Subcutaneous abdominal adipose tissue (tissue), 5 donors: ENCODE measurements at regions not wholly inside any gene's neighbourhood (a gene's known extent, or its start where the extent isn't known, plus 50 kb on each side); places are given as distances from the start of the nearest gene placed in this dataset.

Experiments
- H3K27ac ChIP-seq: one replicate; pipeline ENCODE4 v1.7.0; 2013; ENCODE audit warnings: low read depth, mild to moderate bottlenecking, inconsistent platforms, low read length, moderate library complexity
- H3K27me3 ChIP-seq, 5 donors: one replicate each; pipeline ENCODE4 v1.7.0; 2013; ENCODE audit warnings: low read length in 5 of 5, inconsistent platforms in 1 of 5; ENCODE audit not compliant: control insufficient read depth in 5 of 5, insufficient read depth in 4 of 5
- H3K36me3 ChIP-seq, 5 donors: one replicate each; pipeline ENCODE4 v1.7.0; 2013; ENCODE audit warnings: low read length in 5 of 5; ENCODE audit not compliant: control insufficient read depth in 5 of 5, insufficient read depth in 5 of 5
- H3K4me1 ChIP-seq, 5 donors: one replicate each; pipeline ENCODE4 v1.7.0; 2013; ENCODE audit warnings: low read length in 5 of 5, mild to moderate bottlenecking in 3 of 5, moderate library complexity in 1 of 5; ENCODE audit not compliant: control insufficient read depth in 5 of 5, insufficient read depth in 5 of 5
- H3K4me3 ChIP-seq, 5 donors: one replicate each; pipeline ENCODE4 v1.7.0; 2013; ENCODE audit warnings: low read length in 5 of 5, low read depth in 1 of 5
- H3K9ac ChIP-seq, 5 donors: one replicate each; pipeline ENCODE4 v1.7.0; 2013; ENCODE audit warnings: low read length in 5 of 5, mild to moderate bottlenecking in 4 of 5, moderate library complexity in 3 of 5
- H3K9me3 ChIP-seq, 5 donors: one replicate each; pipeline ENCODE4 v1.7.0; 2013; ENCODE audit warnings: low read length in 5 of 5; ENCODE audit not compliant: control insufficient read depth in 5 of 5
- donor health status: healthy.
- donor health status: healthy.
- donor health status: healthy.
- donor health status: healthy.
- donor health status: healthy.

DNA sequence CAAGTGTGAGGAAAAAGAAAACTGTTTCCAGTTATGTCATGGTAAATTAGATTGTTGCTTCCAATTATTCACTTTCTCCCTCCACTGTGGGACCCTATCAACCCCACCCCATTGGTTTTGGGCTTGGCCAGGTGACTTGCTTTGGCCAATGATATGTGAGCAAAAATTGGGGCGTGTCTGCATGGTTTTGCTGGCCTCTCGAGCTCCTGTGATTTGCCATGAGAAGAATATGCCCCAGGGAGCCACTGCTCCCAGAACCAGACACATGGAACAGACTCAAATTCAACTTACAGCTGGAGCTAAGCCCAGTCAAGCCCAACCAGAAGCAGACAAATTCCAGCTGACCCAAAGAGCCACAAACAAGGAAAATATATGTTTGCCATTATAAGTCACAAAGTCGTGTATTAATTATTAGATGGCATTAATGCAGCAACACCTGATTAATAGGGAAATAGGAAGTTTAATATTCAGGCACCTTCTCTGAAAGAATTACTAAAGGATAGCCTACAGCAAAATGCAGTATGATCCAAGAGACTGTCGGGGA, 248.9 kb downstream of the ANAPC1 start:
- H3K27me3 ChIP-seq: no peaks in the 10 kb centered on the region
- no peak overlapping the region for H3K27ac ChIP-seq
- peaks cover 0 to 12% (median 0%) of the 10 kb centered on the region in 5 donors for H3K9me3 ChIP-seq
- H3K9ac ChIP-seq: no peak overlapping the region
- H3K4me3 ChIP-seq: no peak overlapping the region
- no peaks in the 10 kb centered on the region for H3K36me3 ChIP-seq
- H3K4me1 ChIP-seq: no peaks in the 10 kb centered on the region

DNA sequence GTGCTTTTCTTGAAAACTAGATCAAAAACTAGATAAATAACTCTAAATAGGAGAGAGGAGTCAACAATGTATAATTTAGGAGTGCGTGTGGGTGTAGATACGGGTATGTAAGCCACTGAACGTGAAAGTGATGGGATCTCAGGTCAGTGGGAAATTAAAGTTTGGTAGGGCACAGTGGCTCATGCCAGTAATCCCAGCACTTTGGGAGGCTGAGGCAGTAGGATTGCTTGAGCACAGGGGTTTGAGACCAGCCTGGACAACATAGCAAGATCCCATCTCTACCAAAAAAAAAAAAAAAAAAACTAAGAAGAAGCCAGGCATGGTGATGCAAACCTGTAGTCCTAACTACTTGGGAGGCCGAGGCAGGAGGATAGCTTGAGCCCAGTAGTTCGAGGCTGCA, 247.1 kb downstream of the ANAPC1 start:
- Histone ChIP-seq H3K27ac (no peak overlapping the region), H3K9ac (no peak overlapping the region), H3K4me3 (no peak overlapping the region), H3K4me1 (no peaks in the 10 kb centered on the region), H3K36me3 (no peaks in the 10 kb centered on the region), H3K9me3 (peaks cover 0 to 8% (median 0%) of the 10 kb centered on the region in 5 donors), H3K27me3 (no peaks in the 10 kb centered on the region)

DNA sequence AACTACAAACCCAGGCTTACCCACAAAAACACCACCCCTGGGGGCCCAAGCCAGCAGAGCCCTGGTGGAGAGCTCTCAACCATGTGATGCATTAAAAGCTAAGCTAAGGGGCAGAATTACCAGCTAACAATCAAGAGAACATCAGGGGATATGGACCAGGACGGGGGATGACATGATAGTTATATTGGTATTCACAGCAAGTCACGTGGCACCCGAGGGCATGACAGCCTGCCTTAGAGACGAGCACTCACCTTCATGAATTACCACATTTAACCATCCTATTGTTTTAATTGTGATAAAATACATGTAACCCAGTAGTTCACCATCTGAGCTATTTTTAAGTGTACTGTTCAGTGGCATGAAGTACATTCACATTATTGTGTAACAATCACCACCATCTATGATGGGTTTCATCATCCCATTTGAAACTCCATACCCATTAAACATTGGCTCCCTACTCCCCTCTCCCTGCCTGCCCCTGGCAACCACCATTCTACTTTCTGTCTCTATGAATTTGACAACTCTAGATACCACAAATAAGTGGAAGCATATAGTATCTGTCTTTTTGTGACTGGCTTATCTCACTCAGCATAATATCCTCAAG, 245.6 kb downstream of the ANAPC1 start:
- Histone ChIP-seq H3K9me3 (peaks cover 0 to 8% (median 0%) of the 10 kb centered on the region in 5 donors), H3K4me1 (no peaks in the 10 kb centered on the region), H3K9ac (no peak overlapping the region), H3K4me3 (no peak overlapping the region), H3K27ac (no peak overlapping the region), H3K36me3 (no peaks in the 10 kb centered on the region), H3K27me3 (no peaks in the 10 kb centered on the region)

DNA sequence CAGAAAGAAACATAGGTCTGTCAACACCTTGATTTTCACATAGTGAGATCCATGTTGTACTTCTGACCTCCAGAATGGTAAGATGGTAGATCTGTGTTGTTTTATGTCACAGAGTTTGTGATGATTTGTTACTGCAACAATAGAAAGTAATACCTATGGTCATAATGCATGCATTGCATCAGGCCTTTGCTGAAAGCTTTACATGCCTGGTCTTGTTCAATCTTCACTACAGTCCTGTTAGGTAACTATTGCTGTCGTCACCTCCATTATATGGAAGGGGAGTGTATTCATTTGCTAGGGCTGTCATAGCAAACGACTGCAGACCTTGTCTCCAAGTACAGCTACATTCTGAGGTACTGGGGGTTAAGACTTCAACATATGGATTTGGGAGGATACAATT, 243.5 kb downstream of the ANAPC1 start:
- Histone ChIP-seq H3K4me1 (no peaks in the 10 kb centered on the region), H3K9me3 (peaks cover 0 to 8% (median 0%) of the 10 kb centered on the region in 5 donors), H3K4me3 (no peak overlapping the region), H3K27ac (no peak overlapping the region), H3K9ac (no peak overlapping the region), H3K27me3 (no peaks in the 10 kb centered on the region), H3K36me3 (no peaks in the 10 kb centered on the region)

DNA sequence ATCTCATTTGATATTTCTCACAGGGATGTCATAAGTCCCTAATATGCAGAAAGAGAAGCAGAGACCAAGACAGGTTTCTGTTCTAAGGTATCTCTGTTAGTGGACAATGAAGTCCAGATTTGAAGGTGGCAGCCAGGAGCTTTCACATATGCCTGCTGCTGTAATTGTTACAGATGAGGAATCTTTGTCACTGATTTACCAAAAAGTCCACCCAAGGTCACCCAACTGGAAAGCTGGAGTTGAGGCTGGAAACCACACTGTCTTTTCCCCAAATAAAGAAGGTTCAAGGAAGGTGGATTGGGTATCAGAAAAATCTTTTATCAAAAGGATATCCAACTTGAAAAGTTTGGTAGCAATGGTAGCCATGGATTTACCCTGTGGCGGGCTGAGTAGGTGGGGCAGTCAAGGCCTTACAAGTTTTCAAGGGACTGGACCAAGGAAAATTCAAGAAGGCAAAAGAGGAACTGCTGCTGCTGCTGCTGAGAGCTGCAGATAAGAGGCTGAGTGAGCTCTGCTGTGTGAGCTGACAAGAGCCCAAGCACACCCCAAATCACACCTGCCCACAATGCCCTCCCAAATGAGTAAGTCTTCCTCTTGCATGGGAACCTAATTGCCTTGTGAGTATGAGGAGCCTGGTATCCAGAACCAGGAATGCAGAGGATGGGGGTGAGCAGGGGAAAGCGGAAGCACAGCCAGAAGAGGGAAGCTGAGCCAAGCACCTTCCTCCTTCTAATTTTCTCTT, 241.2 kb downstream of the ANAPC1 start:
- Histone ChIP-seq H3K27me3 (no peaks in the 10 kb centered on the region), H3K9me3 (peaks cover 0 to 14% (median 7%) of the 10 kb centered on the region in 5 donors), H3K4me1 (no peaks in the 10 kb centered on the region), H3K9ac (no peak overlapping the region), H3K27ac (no peak overlapping the region), H3K4me3 (no peak overlapping the region), H3K36me3 (no peaks in the 10 kb centered on the region)

DNA sequence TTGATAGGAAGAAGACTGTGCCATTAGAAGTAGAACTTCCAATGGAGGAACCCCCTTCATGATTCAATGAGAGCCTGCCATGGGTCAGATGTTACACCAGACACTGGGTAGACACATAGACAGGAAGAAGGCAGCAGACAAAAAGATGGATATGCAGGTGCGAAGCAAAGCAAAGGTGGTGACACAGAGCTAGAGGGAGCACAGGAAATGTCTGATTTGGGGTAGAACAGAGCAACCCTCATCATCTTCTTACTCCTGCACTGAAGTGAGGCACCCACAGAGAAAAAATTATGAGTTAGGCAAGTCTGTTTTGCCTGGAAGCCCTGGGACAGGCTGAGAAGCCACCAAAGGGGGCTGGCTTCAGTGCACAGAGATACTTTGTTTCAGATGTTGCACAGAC, 240.2 kb downstream of the ANAPC1 start:
- no peak overlapping the region for H3K9ac ChIP-seq
- no peaks in the 10 kb centered on the region for H3K4me1 ChIP-seq
- H3K27ac ChIP-seq: no peak overlapping the region
- no peaks in the 10 kb centered on the region for H3K36me3 ChIP-seq
- no peak overlapping the region for H3K4me3 ChIP-seq
- H3K27me3 ChIP-seq: no peaks in the 10 kb centered on the region
- peaks cover 0 to 8% (median 6%) of the 10 kb centered on the region in 5 donors for H3K9me3 ChIP-seq

DNA sequence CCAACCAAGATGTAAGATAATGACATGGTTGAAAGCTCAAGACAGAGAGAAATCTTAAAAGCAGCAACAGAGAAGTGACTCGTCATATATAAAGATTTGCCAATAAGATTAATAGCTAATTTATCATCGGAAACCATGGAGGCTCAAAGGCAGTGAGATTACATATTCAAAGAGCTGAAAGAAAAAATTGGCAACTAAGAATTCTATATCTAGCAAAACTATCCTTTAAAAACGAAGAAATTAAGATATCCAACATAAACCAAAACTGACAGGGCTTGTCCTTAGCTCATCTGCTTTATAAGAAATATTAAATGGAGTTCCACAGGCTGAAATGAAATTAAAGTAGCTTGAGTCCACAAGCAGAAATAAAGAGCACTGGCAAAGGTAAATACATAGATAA, 236.6 kb downstream of the ANAPC1 start:
- H3K4me3 ChIP-seq: no peak overlapping the region
- no peak overlapping the region for H3K9ac ChIP-seq
- no peaks in the 10 kb centered on the region for H3K36me3 ChIP-seq
- H3K4me1 ChIP-seq: no peaks in the 10 kb centered on the region
- no peak overlapping the region for H3K27ac ChIP-seq
- H3K9me3 ChIP-seq: peaks cover 0 to 12% (median 6%) of the 10 kb centered on the region in 5 donors
- no peaks in the 10 kb centered on the region for H3K27me3 ChIP-seq

DNA sequence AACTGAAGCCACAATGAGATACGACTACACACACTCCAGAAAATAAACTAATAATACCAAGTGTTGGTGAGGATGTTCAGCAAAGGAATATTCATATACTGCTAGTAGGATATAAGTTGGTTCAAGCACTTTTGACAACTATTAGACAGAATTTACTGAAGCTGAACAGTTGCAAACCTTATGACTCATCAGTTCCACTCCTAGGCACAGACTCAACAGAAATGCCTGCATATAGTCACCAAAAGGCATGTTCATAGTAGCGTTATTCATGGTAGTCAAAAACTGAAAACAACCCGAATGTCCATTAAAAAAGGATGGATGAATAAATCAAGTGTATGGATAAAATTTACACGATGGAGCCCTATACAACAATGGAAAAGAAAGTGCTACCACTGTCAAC, 232.0 kb downstream of the ANAPC1 start:
- Histone ChIP-seq H3K36me3 (no peaks in the 10 kb centered on the region), H3K9me3 (peaks cover 0 to 7% (median 4%) of the 10 kb centered on the region in 5 donors), H3K9ac (no peak overlapping the region), H3K27ac (no peak overlapping the region), H3K4me1 (no peaks in the 10 kb centered on the region), H3K27me3 (no peaks in the 10 kb centered on the region), H3K4me3 (no peak overlapping the region)

DNA sequence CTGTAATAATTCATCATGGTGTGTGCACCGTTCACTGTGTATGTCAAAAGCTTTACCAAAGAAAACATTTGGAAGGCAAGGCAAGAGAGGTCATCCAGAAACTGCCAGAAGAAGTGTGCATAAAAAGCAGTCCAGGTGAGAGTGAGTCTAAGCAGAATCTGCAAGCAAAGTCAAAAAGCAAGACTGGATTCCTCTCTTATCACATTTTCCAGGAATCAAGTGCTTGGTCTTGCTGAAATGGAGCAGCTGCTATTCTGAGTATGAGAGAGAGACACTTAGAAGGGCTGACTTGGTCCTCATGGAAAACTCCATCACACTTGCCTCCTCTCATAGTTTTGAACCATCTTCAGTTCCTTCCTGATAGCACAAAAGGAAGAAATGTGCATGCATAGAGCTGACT, 231.3 kb downstream of the ANAPC1 start:
- Histone ChIP-seq H3K9me3 (peaks cover 0 to 4% (median 0%) of the 10 kb centered on the region in 5 donors), H3K9ac (no peak overlapping the region), H3K36me3 (no peaks in the 10 kb centered on the region), H3K4me1 (no peaks in the 10 kb centered on the region), H3K27me3 (no peaks in the 10 kb centered on the region), H3K4me3 (no peak overlapping the region), H3K27ac (no peak overlapping the region)

DNA sequence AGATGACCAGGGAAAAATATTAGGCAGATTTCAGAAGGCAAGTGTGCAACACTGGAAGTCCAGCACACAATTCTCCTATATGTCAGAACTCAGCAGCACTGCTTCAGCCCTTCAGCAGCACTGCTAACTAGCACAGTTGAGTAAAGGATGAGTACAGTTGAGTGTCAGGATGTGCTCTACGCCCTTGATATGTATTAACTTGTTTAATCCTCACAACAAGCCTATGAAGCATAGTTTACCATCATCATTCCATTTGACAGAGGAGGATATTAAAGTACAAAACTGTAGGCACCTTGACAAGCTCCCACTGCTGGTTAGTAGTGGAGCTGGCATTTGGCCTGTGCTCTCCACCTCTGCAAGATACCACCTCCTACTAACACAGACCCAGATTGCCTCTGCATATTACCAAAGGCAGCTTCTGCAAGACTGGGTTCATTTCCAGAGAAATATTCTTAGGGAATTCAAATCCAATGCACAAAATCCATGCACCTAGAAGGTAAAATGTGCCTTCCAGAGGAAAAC, 230.8 kb downstream of the ANAPC1 start:
- no peaks in the 10 kb centered on the region for H3K4me1 ChIP-seq
- H3K9ac ChIP-seq: no peak overlapping the region
- H3K9me3 ChIP-seq: peaks cover 0 to 4% (median 0%) of the 10 kb centered on the region in 5 donors
- no peak overlapping the region for H3K4me3 ChIP-seq
- no peaks in the 10 kb centered on the region for H3K36me3 ChIP-seq
- no peak overlapping the region for H3K27ac ChIP-seq
- H3K27me3 ChIP-seq: no peaks in the 10 kb centered on the region
